K562 (cell line): ENCODE measurements at regions not wholly inside any gene's neighbourhood (a gene's known extent, or its start where the extent isn't known, plus 50 kb on each side); places are given as distances from the start of the nearest gene placed in this dataset.

Experiments
- CBFB ChIP-seq: sonication (generic); formaldehyde crosslinking; IDR thresholded peaks from 2 replicates; pipeline ENCODE4 v1.4.0; 2020; ENCODE audit warnings: mild to moderate bottlenecking, missing genetic modification reagents
- LEF1 ChIP-seq: fragments of 450-650 bp; IDR thresholded peaks from 2 replicates; pipeline ENCODE4 v1.6.1; 2016; ENCODE audit warnings: mild to moderate bottlenecking
- NRF1 ChIP-seq, 2 experiments: fragments of 450-650 bp; IDR thresholded peaks in 1 of 2; conservative IDR thresholded peaks in 1 of 2; 2 replicates each; pipeline ENCODE4 v1.6.1; 2014; ENCODE audit warnings: mild to moderate bottlenecking in 2 of 2
- POLR2AphosphoS2 ChIP-seq: IDR thresholded peaks from 2 replicates; pipeline ENCODE4 v1.6.1; 2012; ENCODE audit warnings: low read length, improper control_type of control experiment
- SIN3A ChIP-seq, 2 experiments: fragments of 150-350 bp in 1 of 2; IDR thresholded peaks; 2 replicates each; pipeline ENCODE4 v1.6.1; 2011 to 2016; ENCODE audit warnings: borderline replicate concordance in 2 of 2, low read depth in 2 of 2, low read length in 2 of 2, mild to moderate bottlenecking in 2 of 2, moderate library complexity in 2 of 2; ENCODE audit not compliant: control insufficient read depth in 1 of 2
- SMC3 ChIP-seq: conservative IDR thresholded peaks from 2 replicates; pipeline ENCODE4 v1.6.1; 2011; ENCODE audit warnings: low read depth, low read length, improper control_type of control experiment; ENCODE audit not compliant: insufficient read depth
- SRSF1 ChIP-seq: fragments of 200-400 bp; formaldehyde crosslinking; IDR thresholded peaks from 2 replicates; pipeline ENCODE4 v1.6.1; 2017; ENCODE audit warnings: mild to moderate bottlenecking, low read depth, low read length, moderate library complexity
- STAT5B ChIP-seq: fragments of 250-450 bp; sonication (Bioruptor Pico); IDR thresholded peaks from 2 replicates; pipeline ENCODE4 v1.8.0; 2021; ENCODE audit warnings: mild to moderate bottlenecking, inconsistent platforms
- U2AF2 ChIP-seq: fragments of 200-400 bp; formaldehyde crosslinking; optimal IDR thresholded peaks from 2 replicates; pipeline ENCODE3; 2017; ENCODE audit warnings: low read depth, mild to moderate bottlenecking, low read length
- YY1 ChIP-seq, 3 experiments: IDR thresholded peaks; 2 replicates each; pipeline ENCODE4 v1.6.1; 2011; ENCODE audit warnings: low read length in 2 of 3, mild to moderate bottlenecking in 2 of 3, moderate library complexity in 2 of 3, borderline replicate concordance in 1 of 3, control low read depth in 1 of 3, low read depth in 1 of 3; ENCODE audit not compliant: insufficient read depth in 3 of 3, insufficient replicate concordance in 2 of 3, control insufficient read depth in 1 of 3, insufficient read length in 1 of 3; ENCODE audit errors: extremely low read depth in 1 of 3
- ZNF146 ChIP-seq: IDR thresholded peaks from one replicate; pipeline ENCODE4 v1.6.1; 2018; ENCODE audit warnings: missing compliant biosample characterization; ENCODE audit not compliant: unreplicated experiment
- ZNF174 ChIP-seq: fragments of 250-450 bp; sonication (Bioruptor Pico); IDR thresholded peaks from 2 replicates; pipeline ENCODE4 v1.4.0; 2020; ENCODE audit warnings: mild to moderate bottlenecking
- TF ChIP-seq, protein P1 (sequence below), 2 experiments: IDR thresholded peaks; 2 replicates each; pipeline ENCODE4 v1.6.1; 2011; ENCODE audit warnings: borderline replicate concordance in 1 of 2, control low read depth in 1 of 2, low read depth in 1 of 2, low read length in 1 of 2, mild to moderate bottlenecking in 1 of 2, mixed read lengths in 1 of 2, moderate library complexity in 1 of 2; ENCODE audit not compliant: insufficient read depth in 1 of 2, insufficient read length in 1 of 2, poor library complexity in 1 of 2, severe bottlenecking in 1 of 2; ENCODE audit errors: extremely low read depth in 1 of 2

DNA sequence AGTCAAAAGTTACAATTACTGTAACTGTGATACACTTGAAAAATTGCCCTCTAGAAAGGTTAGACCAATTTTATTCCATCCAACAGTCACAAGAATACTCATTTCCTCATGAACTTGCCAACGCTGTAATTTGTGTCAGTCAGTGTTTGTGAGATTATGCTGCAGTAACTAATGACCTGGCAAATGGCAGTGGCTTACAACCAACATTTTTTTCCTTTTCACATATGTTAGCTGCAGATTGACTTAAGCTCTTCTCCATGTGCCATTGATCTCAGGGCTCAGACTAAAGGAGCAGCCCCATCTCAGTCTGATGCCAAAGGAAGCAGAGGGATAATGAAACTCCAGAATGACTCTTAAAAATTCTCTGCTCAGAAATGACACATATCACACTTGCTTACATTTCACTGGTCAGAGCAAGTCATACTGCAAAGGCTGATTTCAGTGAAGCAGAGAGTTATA is 92.3 kb upstream of the ELOVL5 start:
- TF ChIP-seq ZNF174 (CRISPR knock-in tag) (no peak), YY1 (IDR thresholded peaks at IDR 0.05; ENCODE audit: borderline replicate concordance in 1 of 3, control insufficient read depth in 1 of 3, extremely low read depth in 1 of 3, insufficient read depth in 3 of 3, insufficient read length in 1 of 3, insufficient replicate concordance in 2 of 3, low read depth in 1 of 3, low read length in 2 of 3) (no peak), SRSF1 (no peak), SIN3A (IDR thresholded peaks at IDR 0.05; ENCODE audit: borderline replicate concordance in 2 of 2, control insufficient read depth in 1 of 2, low read depth in 2 of 2, low read length in 2 of 2) (no peak), POLR2AphosphoS2 (no peak), LEF1 (no peak), U2AF2 (no peak), SMC3 (no peak), ZNF146 (CRISPR knock-in tag) (no peak), STAT5B (CRISPR knock-in tag) (no peak), CBFB (CRISPR knock-in tag) (no peak), NRF1 (conservative IDR thresholded peaks at IDR 0.05 in 1 of 2, IDR thresholded peaks at IDR 0.05 in 1 of 2) (no peak)
- TF ChIP-seq, protein P1, sequence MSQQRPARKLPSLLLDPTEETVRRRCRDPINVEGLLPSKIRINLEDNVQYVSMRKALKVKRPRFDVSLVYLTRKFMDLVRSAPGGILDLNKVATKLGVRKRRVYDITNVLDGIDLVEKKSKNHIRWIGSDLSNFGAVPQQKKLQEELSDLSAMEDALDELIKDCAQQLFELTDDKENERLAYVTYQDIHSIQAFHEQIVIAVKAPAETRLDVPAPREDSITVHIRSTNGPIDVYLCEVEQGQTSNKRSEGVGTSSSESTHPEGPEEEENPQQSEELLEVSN (IDR thresholded peaks at IDR 0.05; ENCODE audit: borderline replicate concordance in 1 of 2, extremely low read depth in 1 of 2, insufficient read depth in 1 of 2, insufficient read length in 1 of 2, low read depth in 1 of 2, low read length in 1 of 2, poor library complexity in 1 of 2, severe bottlenecking in 1 of 2), result no peak
